GM18861 (cell line): ENCODE measurements at regions not wholly inside any gene's neighbourhood (a gene's known extent, or its start where the extent isn't known, plus 50 kb on each side); places are given as distances from the start of the nearest gene placed in this dataset.
"Not testable (repeated sequence)": the region's sequence is repeated elsewhere in the genome, so short reads cannot be mapped to it uniquely, and the experiment has no call there.

Experiments
- ATAC-seq: cut with Tn5 transposase; IDR thresholded peaks from one replicate; pipeline ENCODE4 v1.9.1; 2021; ENCODE audit not compliant: unreplicated experiment

DNA sequence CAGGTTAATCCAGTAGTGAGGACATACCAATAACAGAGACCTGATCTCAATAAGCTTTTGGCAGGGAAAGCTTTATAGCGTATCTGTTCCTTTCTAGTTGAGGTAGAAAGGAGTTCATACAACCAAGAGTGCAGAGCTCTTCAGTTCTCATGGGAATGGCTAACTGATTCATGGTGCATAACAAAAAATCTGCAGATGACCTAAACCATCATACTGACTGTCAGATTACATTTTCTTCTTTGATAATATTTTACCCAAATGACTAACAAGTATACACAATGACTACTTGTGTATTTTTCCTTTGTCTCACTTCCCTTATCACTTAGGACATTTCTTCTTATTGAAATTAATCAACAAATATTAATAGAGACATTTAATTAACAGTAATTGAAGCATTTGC lies 140.0 kb upstream of the SERTAD2 start:
- ATAC-seq: peak; percentile 73

DNA sequence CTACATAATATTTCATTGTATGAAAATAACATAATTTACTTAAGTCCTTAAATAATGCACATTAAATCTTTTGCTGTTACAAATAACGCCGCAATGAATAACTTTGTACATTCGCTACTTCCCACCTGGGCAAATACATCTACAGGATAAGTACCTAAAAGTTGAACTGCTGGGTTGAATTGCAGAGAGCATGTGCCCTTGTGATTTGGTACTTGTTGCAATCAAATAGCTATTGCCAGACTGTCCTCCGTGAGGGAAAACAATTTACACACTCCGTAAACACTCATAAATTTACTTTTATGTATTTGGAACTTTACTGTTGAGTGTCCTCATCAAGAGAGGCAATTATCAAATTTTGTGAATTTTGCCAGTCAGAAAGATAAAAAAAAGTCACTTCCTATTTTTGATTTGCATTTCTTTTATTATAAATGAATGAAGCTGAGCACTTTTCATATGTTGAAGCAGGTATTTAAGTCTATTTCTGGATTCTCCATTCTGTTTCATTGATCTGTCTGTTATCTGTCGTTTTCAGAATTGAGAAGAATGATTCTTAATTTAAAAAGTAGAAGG lies 140.8 kb upstream of the SERTAD2 start:
- ATAC-seq: no peak

DNA sequence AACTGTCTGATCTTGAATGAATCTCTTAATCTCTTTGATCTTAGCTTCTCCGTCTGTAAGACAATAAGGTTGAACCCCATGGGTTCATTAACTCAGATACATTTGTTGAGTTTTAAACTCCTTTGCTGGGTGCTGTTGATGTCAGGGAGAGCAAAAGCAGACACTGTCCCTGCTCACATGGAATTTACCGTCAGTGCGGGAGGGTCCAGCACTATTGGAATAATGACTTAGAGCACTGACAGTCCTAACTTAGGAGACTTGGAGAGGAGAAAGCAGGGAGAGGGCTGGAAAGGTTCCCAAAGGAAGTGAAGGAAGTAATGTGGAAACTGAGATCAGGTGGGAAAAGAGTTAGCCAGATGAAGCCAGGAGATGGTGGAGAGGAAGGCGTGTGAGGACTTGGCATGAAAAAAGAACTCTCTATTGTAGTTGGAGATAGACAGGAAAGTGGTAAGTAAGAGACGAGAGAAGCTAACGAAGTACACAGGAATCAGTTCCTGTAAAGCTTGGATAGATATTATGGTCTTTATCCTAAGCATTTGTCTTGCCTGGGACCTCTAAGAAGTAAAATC lies 141.4 kb upstream of the SERTAD2 start:
- no peak for ATAC-seq

DNA sequence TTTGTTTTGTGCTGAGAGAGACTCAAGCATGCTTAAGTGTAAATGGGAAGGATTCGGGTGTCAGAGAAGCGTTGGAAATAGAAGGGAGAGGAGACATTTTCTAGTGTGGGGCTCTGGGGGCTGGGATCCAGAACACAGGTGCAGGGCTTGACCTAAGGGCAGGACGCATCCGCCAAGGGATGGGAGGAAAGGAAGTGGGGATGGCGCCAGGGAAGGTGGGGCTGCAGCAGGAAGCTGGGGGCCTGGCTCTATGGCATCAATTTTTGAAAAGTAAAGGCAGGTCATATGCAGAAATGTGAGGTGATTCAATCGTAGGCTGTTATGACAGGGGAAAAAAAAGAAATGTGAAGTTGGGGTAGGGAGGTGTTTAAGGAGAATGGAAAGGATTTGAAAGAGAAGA lies 143.2 kb upstream of the SERTAD2 start:
- ATAC-seq: no peak

DNA sequence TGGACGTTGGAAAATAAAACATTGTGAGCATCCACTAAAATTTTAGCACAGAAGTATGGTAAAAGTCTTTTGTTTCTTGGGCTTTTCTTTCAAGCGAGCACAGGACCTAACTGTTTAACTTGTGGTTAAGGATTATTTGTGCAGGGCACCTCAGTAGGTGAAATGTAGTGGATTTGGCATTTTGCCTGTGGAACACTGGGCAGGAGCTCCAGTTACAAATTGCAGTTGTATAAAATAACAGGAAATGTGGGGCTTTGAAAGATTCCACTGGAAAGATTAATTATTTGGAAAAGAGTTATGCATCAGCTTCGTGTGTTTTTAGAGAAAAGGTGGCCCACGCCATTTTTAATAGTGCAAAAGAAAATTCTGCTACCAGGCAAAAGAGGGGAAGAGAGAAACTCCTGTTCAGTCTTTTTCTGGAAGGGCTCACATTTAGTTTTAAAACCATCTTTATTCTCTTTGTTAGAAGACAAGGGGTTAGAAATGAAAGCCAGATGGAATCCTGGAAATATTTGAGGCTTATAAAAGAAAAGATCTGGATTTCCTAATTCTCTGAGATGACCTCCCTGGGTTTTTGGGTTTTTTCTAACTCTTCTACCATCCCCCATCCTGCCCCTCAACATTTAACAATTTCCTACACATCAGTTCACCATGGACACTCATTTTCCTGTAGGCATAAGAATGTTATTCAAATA lies 144.3 kb upstream of the SERTAD2 start:
- no peak for ATAC-seq

DNA sequence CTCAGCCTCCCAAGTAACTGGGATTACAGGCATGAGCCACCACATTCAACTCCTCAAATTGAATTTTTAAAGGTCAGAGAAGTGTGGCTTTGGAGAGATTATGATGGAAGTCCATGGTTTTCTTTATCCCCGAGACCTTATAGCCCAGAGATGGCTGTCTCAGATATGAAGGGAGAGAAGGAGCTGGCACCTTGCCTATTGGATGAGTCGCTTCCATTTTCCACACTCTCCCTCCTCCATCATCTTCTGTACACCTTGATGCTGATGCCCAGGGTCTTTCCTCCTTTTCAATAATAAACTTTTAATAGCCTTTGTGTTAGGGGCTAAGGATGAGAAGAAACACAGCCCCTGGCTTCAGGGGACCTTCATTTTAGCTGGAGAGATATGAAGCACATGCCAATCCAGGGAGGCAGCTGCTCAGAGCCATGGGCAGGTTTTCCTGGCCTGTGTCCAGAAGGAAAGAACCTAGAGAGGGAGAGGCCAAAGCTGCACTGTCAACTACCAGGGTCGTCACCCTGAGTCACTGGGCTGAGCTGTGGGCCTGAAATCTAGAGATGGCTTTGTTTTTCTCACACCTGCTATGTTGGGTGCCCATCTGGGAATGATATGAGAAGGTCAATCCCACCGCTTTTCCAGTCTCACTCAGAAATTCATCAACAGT lies 146.0 kb upstream of the SERTAD2 start:
- ATAC-seq: no peak

DNA sequence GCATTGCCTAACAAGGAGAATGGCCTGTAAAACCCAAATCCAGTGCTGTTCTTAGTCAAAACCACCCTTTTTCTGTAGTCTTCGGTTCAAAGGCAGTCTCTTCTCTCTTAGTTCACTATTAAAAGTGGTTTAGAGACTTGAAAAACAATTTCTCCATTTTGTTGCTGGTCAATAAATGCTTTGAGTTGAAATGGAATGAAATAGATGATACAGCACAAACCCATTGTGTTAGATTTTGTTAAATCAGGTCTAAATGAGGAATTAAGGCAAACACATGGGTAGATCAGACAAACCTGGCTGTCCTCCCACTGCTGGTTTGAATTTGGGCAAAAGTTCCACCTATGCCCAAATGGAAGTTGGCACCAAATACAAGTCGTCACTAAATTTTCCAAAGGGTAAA lies 150.1 kb upstream of the SERTAD2 start:
- ATAC-seq: no peak

DNA sequence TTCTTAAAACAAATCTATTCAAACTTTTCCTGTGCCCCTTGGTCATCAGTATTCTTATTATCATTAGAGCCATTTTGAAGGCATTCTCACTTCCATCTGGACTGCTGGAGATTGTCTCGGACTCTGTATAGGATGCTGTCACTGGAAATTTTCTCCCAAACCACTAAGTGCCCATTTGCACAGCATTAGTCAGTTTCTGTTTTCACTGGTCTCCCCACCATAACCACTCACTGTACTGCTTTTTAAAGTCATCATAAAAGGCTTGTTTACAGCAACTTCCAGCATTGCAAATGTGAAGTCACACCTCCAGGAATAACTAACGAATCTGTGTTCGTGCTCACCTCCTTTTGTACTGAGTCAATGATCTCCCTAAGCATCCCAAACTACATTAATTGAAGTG lies 150.9 kb upstream of the SERTAD2 start:
- ATAC-seq: no peak

DNA sequence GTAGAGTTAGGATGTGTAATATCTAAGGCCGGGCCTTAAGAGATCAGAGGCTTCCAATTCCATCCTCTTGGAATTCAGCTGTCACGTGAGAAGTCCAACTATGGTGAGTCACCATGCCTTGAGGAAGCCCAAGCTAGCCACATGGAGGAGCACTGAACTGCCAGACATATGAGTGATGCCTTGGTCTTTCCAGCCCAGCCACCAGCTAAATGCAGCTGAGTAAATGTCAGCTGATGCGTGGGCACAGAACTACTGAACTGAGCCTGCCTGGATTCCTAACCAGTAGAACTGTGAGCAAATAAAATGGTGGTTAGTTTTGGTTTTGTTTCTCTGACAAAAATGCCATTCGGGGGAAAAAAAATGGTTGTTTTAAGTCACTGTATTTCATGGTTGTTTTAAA lies 153.7 kb upstream of the SERTAD2 start:
- peak; percentile 59 for ATAC-seq

DNA sequence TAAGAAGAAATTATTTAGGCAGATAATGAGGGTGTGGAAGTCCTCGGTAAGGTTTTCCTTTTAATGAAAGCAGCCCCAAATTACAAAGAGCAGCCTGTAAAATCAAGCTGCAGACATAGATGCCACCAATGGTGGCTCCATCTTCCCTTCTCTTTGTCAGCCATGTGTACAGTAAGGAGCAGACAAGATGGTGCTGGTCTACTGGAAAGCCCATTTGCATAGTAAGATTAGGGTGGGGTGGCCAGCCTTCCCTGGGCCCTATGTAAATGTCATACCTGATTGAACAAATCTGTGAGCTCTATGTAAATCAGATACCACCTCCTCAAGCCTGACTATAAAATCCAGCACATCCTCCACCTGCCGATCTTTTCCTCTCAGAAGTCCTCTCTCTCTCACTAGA lies 154.4 kb upstream of the SERTAD2 start:
- ATAC-seq: no peak

DNA sequence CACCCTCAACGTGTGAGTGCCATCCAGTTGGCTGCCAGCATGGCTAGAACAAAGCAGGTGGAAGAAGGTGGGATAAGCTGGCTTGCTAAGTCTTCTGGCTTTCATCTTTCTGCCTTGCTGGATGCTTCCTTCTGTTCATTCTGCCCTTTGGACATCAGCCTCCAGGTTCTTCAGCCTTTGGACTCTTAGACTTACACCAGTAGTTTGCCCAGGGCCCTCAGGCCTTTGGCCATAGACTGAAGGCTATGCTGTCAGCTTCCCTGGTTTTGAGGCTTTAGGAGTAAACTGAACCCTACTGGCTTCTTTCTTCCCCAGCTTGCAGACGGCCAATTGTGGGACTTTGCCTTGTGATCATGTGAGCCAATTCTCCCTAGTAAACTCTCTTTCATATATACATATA lies 155.0 kb upstream of the SERTAD2 start:
- no peak for ATAC-seq

DNA sequence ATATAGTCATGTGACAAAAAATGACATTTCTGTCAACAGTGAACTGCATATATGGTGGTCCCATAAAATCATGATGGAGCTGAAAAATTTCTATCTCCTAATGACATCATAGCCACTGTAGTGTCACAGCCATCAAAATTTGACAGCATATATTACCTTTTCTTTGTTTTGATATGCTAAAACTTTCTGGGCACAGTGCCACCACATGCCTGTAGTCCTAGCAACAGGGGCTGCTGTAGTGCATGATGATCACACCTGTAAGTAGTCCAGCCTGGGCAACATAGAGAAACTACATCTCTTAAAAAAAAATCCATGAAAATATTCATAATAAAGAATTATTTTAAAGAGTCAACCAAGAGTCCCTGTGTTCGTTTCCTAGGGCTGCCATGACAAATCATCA lies 155.5 kb upstream of the SERTAD2 start:
- ATAC-seq: no peak

DNA sequence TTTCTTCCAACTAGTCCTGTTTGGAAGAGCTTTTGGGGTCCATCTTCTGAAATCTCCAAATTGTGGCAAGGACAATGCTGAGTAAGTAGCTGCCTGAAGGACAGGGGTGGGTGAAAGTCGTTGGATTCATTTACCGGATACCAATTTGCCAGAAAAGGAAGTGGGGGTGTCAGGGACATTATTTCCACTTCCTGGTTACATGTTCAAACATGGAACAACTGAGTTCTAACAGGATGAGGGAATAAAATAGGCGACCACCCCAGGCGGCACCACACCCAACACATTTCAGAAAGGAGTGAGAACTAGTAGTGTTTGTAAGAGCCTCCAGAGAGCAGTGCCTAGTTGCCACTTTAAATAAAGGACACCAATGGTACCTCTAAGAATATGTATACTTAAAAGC lies 158.6 kb upstream of the SERTAD2 start:
- ATAC-seq: no peak

DNA sequence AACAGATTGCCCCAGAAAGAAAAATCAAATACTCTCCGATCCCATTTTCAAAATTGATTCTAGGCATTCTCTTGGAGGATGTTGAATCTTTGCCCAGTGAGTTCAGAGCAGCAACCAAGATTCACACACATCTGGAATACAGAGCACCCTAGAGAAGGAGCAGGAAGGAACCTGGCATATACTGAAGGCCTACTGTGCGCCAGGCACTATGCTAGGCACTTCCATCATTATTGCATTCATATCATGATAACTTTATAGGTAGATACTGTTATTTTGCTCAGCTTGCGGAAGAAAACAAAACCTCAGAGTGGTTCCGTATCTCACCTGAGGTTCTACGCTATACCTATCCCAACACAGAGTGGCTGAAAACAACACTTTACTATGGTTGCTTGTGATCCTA lies 160.3 kb upstream of the SERTAD2 start:
- no peak for ATAC-seq

DNA sequence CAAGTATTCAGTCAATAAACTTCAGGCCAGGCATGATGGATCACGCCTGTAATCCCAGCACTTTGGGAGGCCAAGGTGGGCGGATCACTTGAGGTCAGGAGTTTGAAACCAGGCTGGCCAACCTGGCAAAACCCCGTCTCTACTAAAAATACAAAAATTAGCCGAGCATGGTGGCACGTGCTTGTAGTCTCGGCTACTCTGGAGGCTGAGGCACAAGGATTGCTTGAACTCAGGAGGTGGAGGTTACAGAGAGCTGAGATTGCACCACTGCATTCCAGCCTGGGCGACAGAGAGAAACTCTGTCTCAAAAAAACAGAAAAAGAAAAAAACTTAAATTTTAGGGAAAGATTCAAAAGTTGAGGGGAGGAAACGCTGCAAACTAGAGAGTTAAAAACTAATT lies 162.8 kb upstream of the SERTAD2 start:
- ATAC-seq: not testable (repeated sequence)

DNA sequence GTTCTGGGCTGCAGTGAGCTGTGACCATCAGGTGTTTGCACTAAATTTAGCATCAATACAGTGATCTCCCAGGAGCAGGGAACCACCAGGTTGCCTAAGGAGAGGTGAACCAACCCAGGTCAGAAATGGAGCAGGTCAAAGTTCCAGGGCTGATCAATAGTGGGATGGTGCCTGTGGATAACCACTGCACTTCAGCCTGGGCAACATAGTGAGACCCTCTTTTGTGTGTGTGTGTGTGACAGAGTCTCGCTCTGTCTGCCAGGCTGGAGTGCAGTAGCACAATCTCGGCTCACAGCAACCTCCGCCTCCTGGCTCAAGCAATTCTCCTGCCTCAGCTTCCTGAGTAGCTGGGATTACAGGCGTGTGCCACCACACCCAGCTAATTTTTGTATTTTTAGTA lies 163.7 kb upstream of the SERTAD2 start:
- ATAC-seq: no peak

DNA sequence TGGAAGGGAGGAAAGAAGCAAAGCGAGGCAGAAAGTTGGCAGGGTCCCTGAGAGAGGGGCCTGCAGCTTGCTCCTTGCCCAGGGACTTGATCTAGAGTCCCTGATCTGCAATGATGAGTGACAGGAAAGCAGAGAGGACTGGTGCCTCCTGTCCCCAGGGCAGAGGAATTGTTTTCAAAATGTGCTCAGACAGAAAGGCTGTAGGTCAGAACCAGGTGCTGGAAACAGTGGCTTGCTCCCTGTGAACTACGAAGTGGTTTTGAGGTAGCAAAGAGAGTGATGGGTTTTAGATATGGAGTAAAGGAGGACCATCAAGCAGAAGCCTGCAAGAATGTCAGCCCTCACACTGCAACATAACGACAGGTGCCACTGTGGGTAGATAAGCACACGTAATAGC lies 164.9 kb upstream of the SERTAD2 start:
- ATAC-seq: no peak

DNA sequence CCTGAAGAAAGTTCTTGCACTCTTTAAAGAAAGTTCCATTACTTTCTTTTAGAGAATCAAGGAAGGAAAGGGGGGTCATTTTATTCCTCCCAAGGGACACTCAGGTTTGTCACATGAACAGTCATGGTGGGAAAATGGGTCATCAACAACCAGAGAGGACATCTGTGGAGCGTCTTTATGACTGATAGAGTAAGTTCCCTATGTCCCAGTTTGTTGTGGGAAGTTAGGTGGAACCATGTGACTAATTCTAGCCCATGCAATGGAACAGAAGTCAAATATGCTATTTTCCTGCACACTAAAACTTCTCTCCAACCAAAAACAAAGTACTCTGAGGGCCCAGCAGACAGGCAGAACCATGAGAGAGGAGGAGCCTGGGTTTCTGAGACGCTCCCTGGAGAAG lies 165.6 kb upstream of the SERTAD2 start:
- no peak for ATAC-seq

DNA sequence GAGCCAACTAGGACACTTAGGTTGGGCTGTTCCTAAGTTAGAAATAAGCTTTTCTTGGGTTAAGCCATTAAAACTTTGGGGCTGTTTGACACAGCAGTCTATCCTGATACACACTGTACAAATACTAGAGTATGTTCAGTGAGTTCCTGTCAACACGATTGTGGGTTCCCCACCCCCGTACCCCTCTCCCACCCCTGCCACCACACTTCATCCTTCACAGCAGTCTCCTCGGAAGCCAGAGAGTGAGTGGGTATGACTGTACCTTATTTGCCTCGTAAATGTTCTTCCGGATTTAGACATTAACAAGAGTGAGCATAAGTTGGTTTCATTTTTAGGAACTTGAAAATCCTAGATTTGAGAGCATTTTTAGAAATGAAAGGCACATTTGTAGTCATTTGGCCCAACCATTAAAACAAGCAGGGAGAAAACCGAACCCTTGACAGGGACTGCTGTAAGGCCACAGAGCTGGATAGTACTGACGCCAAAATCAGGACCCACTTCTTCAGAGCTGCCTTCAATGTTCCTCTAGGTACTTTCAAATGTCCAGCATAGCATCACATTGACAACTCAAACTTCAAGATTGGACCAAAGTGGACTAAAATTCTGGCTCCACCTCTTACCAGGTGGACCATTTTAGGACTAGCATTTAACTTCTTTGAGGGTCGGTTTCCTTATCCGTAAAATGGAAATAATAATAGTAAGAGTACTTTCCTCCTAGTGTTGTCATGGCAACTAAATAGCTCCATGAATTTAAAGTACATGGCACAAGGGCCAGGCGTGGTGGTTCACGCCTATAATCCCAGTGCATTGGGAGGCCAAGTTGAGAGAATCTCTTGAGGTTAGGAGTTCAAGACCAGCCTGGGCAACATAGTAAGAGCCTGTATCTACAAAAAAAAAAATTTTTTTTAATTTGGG lies 166.3 kb upstream of the SERTAD2 start:
- ATAC-seq: peak; percentile 81

DNA sequence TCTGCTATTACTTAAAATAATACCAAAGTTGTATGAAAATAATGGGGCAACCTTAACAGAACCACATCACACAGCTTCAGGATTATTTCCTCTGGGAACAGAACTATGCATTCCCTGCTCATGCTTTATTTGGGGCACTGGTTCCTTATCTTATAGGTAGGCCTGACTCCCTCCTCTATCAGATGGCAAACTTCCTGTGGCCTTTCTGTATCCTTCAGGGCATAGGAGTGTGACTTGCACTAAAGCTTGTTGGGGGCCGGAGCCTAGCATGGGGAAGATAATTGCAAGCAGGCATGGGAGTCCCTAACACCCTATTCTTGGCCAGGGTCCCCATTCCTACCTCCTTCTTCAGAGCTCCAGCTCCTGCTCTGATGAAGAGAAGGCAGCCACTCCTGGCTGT lies 167.2 kb upstream of the SERTAD2 start:
- no peak for ATAC-seq

DNA sequence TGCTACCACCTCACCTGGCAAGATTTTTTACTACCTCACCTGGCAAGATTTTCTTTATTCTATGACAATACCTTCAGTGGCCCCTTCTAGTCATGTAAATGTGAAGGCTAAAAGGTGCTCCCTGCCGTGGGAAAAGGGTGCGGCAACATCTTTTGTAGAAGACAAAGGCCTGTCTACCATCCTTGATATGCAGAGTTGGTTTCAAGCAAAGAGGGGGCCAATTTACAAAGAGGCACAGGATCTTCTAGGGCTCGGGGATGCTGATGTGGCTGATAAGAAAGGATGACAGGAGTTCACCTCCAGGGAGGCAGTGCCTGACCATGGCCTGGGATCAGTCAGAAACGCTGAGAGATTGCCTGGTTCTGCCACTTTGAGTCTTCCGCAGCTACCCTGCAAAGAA lies 165.4 kb upstream of the SLC1A4 start:
- ATAC-seq: no peak
